ENCODE measurements at regions not wholly inside any gene's neighbourhood (a gene's known extent, or its start where the extent isn't known, plus 50 kb on each side); places are given as distances from the start of the nearest gene placed in this dataset.
"Not testable (repeated sequence)": the region's sequence is repeated elsewhere in the genome, so short reads cannot be mapped to it uniquely, and the experiment has no call there.

- TF ChIP-seq SALL2 (tag by site-specific recombination; IDR thresholded peaks at IDR 0.05; ENCODE audit: borderline replicate concordance); PRDM4 (tag by site-specific recombination; IDR thresholded peaks at IDR 0.05); CTCF (tag by site-specific recombination; IDR thresholded peaks at IDR 0.05); ZNF133 (tag by site-specific recombination; IDR thresholded peaks at IDR 0.05); ZNF169 (tag by site-specific recombination; IDR thresholded peaks at IDR 0.05); HOXD13 (CRISPR knock-in tag; IDR thresholded peaks at IDR 0.05; ENCODE audit: borderline replicate concordance); TCF7L2 (IDR thresholded peaks at IDR 0.05; ENCODE audit: borderline replicate concordance, low read depth, low read length); REST (tag by site-specific recombination; IDR thresholded peaks at IDR 0.05); ZNF501 (tag by site-specific recombination; IDR thresholded peaks at IDR 0.05); ATF2 (tag by site-specific recombination; IDR thresholded peaks at IDR 0.05; ENCODE audit: low read depth); PRDM1 (tag by site-specific recombination; IDR thresholded peaks at IDR 0.05); ZNF202 (tag by site-specific recombination; IDR thresholded peaks at IDR 0.05; ENCODE audit: borderline replicate concordance); ZNF18 (tag by site-specific recombination; IDR thresholded peaks at IDR 0.05): not testable (repeated sequence)
Observed at GRCh38 chr12:12009749-12010276, 60.9 kb upstream of the BCL2L14 start.
